GM10248 (cell line): ENCODE measurements at regions not wholly inside any gene's neighbourhood (a gene's known extent, or its start where the extent isn't known, plus 50 kb on each side); places are given as distances from the start of the nearest gene placed in this dataset.
"Not testable (repeated sequence)": the region's sequence is repeated elsewhere in the genome, so short reads cannot be mapped to it uniquely, and the experiment has no call there.

Source experiments
- CTCF ChIA-PET: fragments of 300-600 bp; sonication (Branson Sonifier 250); formaldehyde crosslinking; extraction: SDS; loops from one replicate; lab custom pipeline; 2021; ENCODE audit warnings: antibody characterized with exemption; lab: Yijun Ruan, JAX
- POLR2A ChIA-PET: fragments of 350-650 bp; sonication (Branson Sonifier 250); formaldehyde crosslinking; extraction: SDS; loops from one replicate; lab custom pipeline; 2020; ENCODE audit warnings: antibody characterized with exemption; lab: Yijun Ruan, JAX
- DNase-seq: peaks from one replicate; pipeline ENCODE4 v3.0.0; 2012; ENCODE audit errors: extremely low spot score
- TF ChIP-seq, protein P1 (sequence below): IDR thresholded peaks from 2 replicates; pipeline ENCODE4 v1.5.1; 2012; ENCODE audit warnings: mild to moderate bottlenecking, low read depth; ENCODE audit errors: extremely low read depth, missing control alignments, control extremely low read depth

- no peak for DNase-seq
- TF ChIP-seq, protein P1, sequence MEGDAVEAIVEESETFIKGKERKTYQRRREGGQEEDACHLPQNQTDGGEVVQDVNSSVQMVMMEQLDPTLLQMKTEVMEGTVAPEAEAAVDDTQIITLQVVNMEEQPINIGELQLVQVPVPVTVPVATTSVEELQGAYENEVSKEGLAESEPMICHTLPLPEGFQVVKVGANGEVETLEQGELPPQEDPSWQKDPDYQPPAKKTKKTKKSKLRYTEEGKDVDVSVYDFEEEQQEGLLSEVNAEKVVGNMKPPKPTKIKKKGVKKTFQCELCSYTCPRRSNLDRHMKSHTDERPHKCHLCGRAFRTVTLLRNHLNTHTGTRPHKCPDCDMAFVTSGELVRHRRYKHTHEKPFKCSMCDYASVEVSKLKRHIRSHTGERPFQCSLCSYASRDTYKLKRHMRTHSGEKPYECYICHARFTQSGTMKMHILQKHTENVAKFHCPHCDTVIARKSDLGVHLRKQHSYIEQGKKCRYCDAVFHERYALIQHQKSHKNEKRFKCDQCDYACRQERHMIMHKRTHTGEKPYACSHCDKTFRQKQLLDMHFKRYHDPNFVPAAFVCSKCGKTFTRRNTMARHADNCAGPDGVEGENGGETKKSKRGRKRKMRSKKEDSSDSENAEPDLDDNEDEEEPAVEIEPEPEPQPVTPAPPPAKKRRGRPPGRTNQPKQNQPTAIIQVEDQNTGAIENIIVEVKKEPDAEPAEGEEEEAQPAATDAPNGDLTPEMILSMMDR: no peak
- CTCF ChIA-PET: no interaction called here
- POLR2A ChIA-PET: no interaction called here
Observed at GRCh38 chr12:114604606-114605005, 79.4 kb downstream of the TBX3 start.

- CTCF ChIA-PET, DNase-seq, POLR2A ChIA-PET: not testable (repeated sequence)
Observed at GRCh38 chr12:114600584-114600983, 83.4 kb downstream of the TBX3 start.

DNA sequence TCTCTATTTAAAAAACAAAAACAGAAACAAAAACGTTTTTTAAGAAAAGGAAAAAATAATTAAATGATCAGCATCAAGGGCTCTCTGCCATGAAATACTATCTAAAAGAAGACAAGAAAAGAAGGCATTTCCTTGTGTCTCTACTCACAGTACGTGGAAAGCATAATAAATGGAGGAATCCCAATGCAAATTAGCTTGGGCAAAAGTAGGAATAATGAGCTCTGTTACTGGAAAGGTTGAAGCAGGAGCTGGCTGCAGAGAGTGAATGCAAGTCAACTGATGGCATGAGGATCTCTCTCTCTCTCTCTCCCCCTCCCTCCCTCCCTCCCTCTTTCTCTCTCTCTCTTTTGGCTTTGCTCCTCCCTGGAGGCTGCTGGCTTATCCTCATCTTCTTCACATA, 85.9 kb downstream of the TBX3 start:
- TF ChIP-seq, protein P1: no peak
- POLR2A ChIA-PET: no interaction called here

DNA sequence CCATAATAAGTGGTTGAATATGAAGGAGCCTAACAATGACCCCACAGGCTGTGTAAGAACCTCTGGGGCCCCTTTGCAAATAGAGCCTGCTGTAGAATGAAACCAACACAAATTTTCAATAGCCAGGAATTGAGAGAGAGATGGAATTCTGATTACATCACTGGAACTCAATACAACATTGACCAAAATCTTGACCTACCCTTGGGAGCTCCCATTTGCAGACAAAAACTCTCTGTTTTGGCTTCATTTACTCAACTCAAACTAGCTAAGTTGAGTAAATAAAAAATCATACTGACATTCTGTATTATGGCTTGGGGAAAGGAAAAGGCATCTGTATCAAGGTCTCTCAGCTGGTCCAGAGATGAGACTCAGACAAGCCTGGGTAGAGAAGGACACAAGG, 91.0 kb downstream of the TBX3 start:
- CTCF ChIA-PET: no interaction called here

More for the DNA sequence above, 85.9 kb downstream of the TBX3 start:
- CTCF ChIA-PET: no interaction called here
- DNase-seq: no peak

DNA sequence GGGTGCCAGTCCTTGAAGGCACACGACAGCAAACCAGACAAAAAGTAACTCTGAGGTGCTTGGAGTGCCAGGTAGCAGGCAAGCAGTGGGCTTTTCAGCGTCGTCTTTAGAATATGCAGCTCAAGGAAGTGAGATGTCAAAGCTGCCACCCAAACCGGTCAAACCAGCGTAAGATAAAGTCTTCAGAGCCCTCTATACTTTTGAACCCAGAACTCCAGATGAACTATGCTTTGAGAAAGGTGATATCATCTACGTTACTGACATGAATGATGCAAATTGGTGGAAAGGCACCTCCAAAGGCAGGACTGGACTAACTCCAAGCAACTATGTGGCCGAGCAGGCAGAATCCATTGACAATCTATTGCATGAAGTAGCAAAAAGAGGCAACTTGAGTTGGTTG, 95.9 kb downstream of the TBX3 start:
- DNase-seq: no peak
- POLR2A ChIA-PET: no interaction called here
- CTCF ChIA-PET: no interaction called here
- TF ChIP-seq, protein P1: no peak

More for the DNA sequence above, 91.0 kb downstream of the TBX3 start:
- DNase-seq: no peak
- POLR2A ChIA-PET: no interaction called here
- TF ChIP-seq, protein P1: no peak

DNA sequence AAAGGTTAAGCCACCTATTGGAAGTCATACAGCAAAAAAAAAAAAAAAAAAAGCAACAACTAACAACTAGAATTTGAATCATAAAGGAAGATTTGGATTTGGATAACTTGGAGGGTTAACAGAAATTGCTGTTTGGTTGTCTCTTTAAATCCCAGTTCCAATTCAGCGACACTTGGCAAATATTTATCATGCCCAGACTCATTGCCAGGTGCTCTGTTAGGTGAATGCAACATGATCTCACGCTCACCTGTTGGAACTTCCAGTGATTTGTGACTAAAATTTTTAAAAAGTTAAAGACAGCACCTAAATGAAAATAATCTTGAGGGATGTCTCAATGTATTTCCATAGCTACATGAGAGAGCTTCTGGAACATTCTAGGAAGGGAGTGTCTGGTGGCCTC, 103.7 kb downstream of the TBX3 start:
- TF ChIP-seq, protein P1: no peak
- no peak for DNase-seq
- ChIA-PET POLR2A (no interaction called here), CTCF (interaction anchor here (1.2 kb wide), 1 partner anchor 45 kb away, joined by 3 read pairs; no protein-coding TSS in a partner anchor)

- CTCF ChIA-PET: no interaction called here
- TF ChIP-seq, protein P1: no peak
- POLR2A ChIA-PET: no interaction called here
- DNase-seq: no peak
Observed at GRCh38 chr12:114579389-114579788, 104.6 kb downstream of the TBX3 start.
